ENCODE measurements at regions not wholly inside any gene's neighbourhood (a gene's known extent, or its start where the extent isn't known, plus 50 kb on each side); places are given as distances from the start of the nearest gene placed in this dataset.

GRCh38 chr17:5675625-5676421 lies 91.5 kb upstream of the NLRP1 start:
- 21% methylated on average over 6 of the region's 6 CpGs for WGBS
- Histone ChIP-seq H3K27me3 (peaks cover 0 to 26% (median 0%) of the 10 kb centered on the region in 4 donors), H3K4me3 (no peak overlapping the region), H3K9me3 (peaks cover 0 to 7% (median 0%) of the 10 kb centered on the region in 4 donors), H3K4me1 (no peaks in the 10 kb centered on the region), H3K36me3 (no peaks in the 10 kb centered on the region), H3K27ac (replicated peaks in 1 of 4) (no peak overlapping the region)
- TF ChIP-seq CTCF (IDR thresholded peaks at IDR 0.05) (no peak), POLR2A (IDR thresholded peaks at IDR 0.05; ENCODE audit: low read depth) (no peak), EP300 (IDR thresholded peaks at IDR 0.05) (no peak), POLR2AphosphoS5 (IDR thresholded peaks at IDR 0.05) (no peak)
- intact Hi-C loops (cut with DNase I): no loop called here
- DNase-seq (ENCODE audit: extremely low spot score): no peak

DNA sequence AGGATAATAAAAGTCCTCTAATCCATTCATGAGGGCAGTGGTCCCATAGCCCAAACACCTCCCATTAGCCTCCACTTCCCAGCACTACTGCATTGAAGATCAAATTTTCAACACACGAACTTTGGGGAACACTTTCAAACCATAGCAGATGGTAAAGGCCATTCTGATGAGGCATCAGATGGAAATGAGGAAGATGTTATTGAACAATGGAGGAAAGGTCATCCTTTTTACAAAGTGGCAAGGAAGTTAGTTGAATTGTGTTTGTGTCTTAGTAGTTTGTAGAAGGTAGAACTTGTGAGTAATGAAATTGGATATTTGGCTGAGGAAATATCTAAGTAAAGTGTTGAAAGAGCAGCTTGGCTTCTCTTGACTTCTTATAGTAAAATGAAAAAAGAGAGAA lies 93.3 kb upstream of the NLRP1 start:
- H3K4me1 ChIP-seq: no peaks in the 10 kb centered on the region
- H3K36me3 ChIP-seq: no peaks in the 10 kb centered on the region
- no peak for DNase-seq (ENCODE audit: extremely low spot score)
- WGBS: 29% methylated on average over 1 of the region's 1 CpG
- H3K4me3 ChIP-seq: no peak overlapping the region
- intact Hi-C loops (cut with DNase I): no loop called here
- no peak overlapping the region for H3K27ac ChIP-seq (replicated peaks in 1 of 4)
- peaks cover 0 to 32% (median 0%) of the 10 kb centered on the region in 4 donors for H3K27me3 ChIP-seq
- H3K9me3 ChIP-seq: peaks cover 0 to 7% (median 0%) of the 10 kb centered on the region in 4 donors
- TF ChIP-seq EP300 (IDR thresholded peaks at IDR 0.05) (no peak), CTCF (IDR thresholded peaks at IDR 0.05) (no peak), POLR2A (IDR thresholded peaks at IDR 0.05; ENCODE audit: low read depth) (no peak), POLR2AphosphoS5 (IDR thresholded peaks at IDR 0.05) (no peak)

GRCh38 chr17:5678171-5678570 lies 93.9 kb upstream of the NLRP1 start:
- WGBS: 60% methylated on average over 2 of the region's 4 CpGs
- no peaks in the 10 kb centered on the region for H3K4me1 ChIP-seq
- H3K4me3 ChIP-seq: no peak overlapping the region
- TF ChIP-seq POLR2A (IDR thresholded peaks at IDR 0.05; ENCODE audit: low read depth) (no peak), CTCF (IDR thresholded peaks at IDR 0.05) (no peak)
- H3K27me3 ChIP-seq: peaks cover 0 to 31% (median 0%) of the 10 kb centered on the region in 4 donors
- no peak overlapping the region for H3K27ac ChIP-seq (replicated peaks in 1 of 4)
- no peaks in the 10 kb centered on the region for H3K36me3 ChIP-seq
- intact Hi-C loops (cut with DNase I): no loop called here
- no peak for DNase-seq (ENCODE audit: extremely low spot score)
- H3K9me3 ChIP-seq: peaks cover 0 to 7% (median 0%) of the 10 kb centered on the region in 4 donors

DNA sequence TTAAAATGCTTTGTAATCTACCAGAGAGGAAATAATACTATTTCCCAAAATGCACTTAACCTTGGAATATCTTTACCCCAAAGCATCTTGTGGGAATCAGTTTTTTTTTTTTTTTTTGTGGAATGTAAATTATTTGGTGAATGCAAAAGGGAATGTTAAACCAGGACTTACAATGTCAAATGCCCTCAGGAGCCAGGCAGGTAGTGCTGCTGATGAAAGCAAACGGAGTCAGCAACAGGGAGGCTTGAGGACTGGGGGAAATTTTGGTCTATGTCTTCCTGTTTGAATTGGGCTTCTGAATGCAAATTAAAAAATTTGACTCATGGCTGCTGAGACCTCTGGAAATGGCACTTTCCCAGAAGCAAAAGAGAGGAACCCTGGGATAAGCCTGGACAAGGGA lies 96.5 kb upstream of the NLRP1 start:
- H3K9me3 ChIP-seq: peaks cover 0 to 13% (median 10%) of the 10 kb centered on the region in 4 donors
- H3K4me3 ChIP-seq: no peak overlapping the region
- TF ChIP-seq POLR2A (IDR thresholded peaks at IDR 0.05; ENCODE audit: low read depth) (no peak), POLR2AphosphoS5 (IDR thresholded peaks at IDR 0.05) (no peak)
- no peaks in the 10 kb centered on the region for H3K36me3 ChIP-seq
- no peak overlapping the region for H3K27ac ChIP-seq (replicated peaks in 1 of 4)
- WGBS: 57% methylated on average over 1 of the region's 1 CpG
- no peaks in the 10 kb centered on the region for H3K4me1 ChIP-seq
- peaks cover 0 to 39% (median 0%) of the 10 kb centered on the region in 4 donors for H3K27me3 ChIP-seq
- intact Hi-C loops (cut with DNase I): no loop called here
- no peak for DNase-seq (ENCODE audit: extremely low spot score)

DNA sequence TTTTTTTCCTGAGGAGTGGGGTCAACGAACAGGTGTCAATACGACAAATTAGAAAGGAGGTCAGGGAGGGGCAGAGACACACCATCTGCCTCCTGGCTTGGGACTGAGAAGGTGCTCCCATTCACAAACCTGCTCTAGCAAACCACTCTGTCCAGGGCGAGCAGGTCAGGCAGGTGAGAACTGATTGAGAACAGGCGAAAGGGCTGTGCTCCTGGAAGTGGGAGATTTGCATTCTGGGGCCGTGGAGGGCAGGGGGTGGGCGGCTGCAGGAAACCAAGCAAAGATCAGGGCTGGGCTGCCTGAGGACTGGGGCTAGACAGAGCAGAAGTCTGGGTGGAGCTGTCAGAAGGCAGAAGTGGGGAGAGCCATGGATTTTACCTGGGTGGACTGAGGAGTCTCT lies 98.9 kb upstream of the NLRP1 start:
- no peak overlapping the region for H3K27ac ChIP-seq (replicated peaks in 1 of 4)
- TF ChIP-seq EP300 (IDR thresholded peaks at IDR 0.05): no peak
- no peak for TF ChIP-seq CTCF (IDR thresholded peaks at IDR 0.05)
- no peak for TF ChIP-seq POLR2A (IDR thresholded peaks at IDR 0.05; ENCODE audit: low read depth)
- no peak for TF ChIP-seq POLR2AphosphoS5 (IDR thresholded peaks at IDR 0.05)
- no peaks in the 10 kb centered on the region for H3K4me1 ChIP-seq
- 29% methylated on average over 5 of the region's 6 CpGs for WGBS
- peaks cover 0 to 41% (median 0%) of the 10 kb centered on the region in 4 donors for H3K27me3 ChIP-seq
- peaks cover 0 to 27% (median 13%) of the 10 kb centered on the region in 4 donors for H3K9me3 ChIP-seq
- H3K4me3 ChIP-seq: no peak overlapping the region
- H3K36me3 ChIP-seq: no peaks in the 10 kb centered on the region
- no peak for DNase-seq (ENCODE audit: extremely low spot score)
- intact Hi-C loops (cut with DNase I): no loop called here

Data from esophagus muscularis mucosa (tissue), 4 donors.